IPS-18a (cell line): ENCODE measurements at regions not wholly inside any gene's neighbourhood (a gene's known extent, or its start where the extent isn't known, plus 50 kb on each side); places are given as distances from the start of the nearest gene placed in this dataset.

Experiments
- H3K27ac ChIP-seq: one replicate; pipeline ENCODE4 v1.5.1; 2013; ENCODE audit warnings: low read length
- H3K27me3 ChIP-seq: one replicate; pipeline ENCODE4 v1.6.1; 2013; ENCODE audit warnings: mild to moderate bottlenecking, low read length; ENCODE audit not compliant: control insufficient read depth, insufficient read depth
- H3K36me3 ChIP-seq: one replicate; pipeline ENCODE4 v1.6.1; 2013; ENCODE audit warnings: low read depth, low read length; ENCODE audit not compliant: control insufficient read depth
- H3K4me1 ChIP-seq: one replicate; pipeline ENCODE4 v1.6.1; 2013; ENCODE audit warnings: low read depth, low read length; ENCODE audit not compliant: control insufficient read depth
- H3K4me3 ChIP-seq: one replicate; pipeline ENCODE4 v1.5.1; 2013; ENCODE audit warnings: low read length
- H3K9ac ChIP-seq: one replicate; pipeline ENCODE4 v1.6.1; 2013; ENCODE audit warnings: mild to moderate bottlenecking, low read length, moderate library complexity
- H3K9me3 ChIP-seq: one replicate; pipeline ENCODE4 v1.6.1; 2013; ENCODE audit warnings: low read depth, low read length; ENCODE audit not compliant: control insufficient read depth

- Histone ChIP-seq H3K36me3 (no peaks in the 10 kb centered on the region), H3K27ac (no peak overlapping the region), H3K4me3 (no peak overlapping the region), H3K27me3 (no peaks in the 10 kb centered on the region), H3K9ac (no peak overlapping the region), H3K9me3 (no peaks in the 10 kb centered on the region), H3K4me1 (no peaks in the 10 kb centered on the region)
Observed at GRCh38 chr1:55353707-55354620, 138.8 kb upstream of the USP24 start.

GRCh38 chr1:55352811-55353180 is 137.6 kb upstream of the USP24 start:
- no peak overlapping the region for H3K27ac ChIP-seq
- H3K9ac ChIP-seq: no peak overlapping the region
- H3K4me1 ChIP-seq: no peaks in the 10 kb centered on the region
- no peaks in the 10 kb centered on the region for H3K36me3 ChIP-seq
- H3K9me3 ChIP-seq: no peaks in the 10 kb centered on the region
- no peaks in the 10 kb centered on the region for H3K27me3 ChIP-seq
- no peak overlapping the region for H3K4me3 ChIP-seq

DNA sequence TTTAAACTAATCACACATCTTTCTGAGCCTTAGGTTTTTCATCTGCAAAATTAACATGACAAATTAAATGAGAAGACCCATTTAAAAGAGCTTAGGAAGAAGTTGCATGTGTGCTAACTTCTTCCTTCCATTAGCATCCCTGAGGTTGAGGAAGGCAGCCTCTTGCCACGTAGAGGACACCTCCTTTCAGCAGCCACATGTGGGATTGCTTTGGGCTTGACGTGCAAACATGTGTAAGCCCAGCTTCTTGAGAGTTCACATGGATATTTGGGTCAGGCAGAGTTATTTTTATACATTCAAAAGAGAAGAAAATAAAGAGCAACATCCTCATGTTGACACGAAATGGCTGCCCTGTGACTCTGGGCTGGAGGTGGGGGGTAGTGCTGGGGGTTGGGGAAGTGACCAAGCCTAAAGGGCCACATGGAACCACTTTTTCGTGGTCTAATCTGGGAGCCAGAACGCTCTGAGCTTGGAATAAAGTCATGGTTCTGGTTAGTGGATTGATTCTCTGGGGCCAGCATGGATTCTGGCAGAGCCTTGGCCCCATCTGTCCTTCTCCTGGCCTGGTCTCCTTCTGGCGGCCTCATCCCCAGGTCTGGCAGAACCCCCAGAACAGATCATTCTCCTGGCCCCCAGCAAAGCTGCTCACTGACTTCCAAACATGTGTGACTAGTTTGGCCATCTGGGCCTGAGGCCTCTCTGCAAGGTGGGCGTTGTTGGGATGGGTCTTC is 137.1 kb upstream of the USP24 start:
- H3K9ac ChIP-seq: no peak overlapping the region
- no peak overlapping the region for H3K27ac ChIP-seq

GRCh38 chr1:55348356-55348755 is 133.2 kb upstream of the USP24 start:
- no peak overlapping the region for H3K4me3 ChIP-seq
- H3K9ac ChIP-seq: no peak overlapping the region
- H3K27ac ChIP-seq: no peak overlapping the region
- no peaks in the 10 kb centered on the region for H3K27me3 ChIP-seq
- H3K36me3 ChIP-seq: no peaks in the 10 kb centered on the region
- H3K9me3 ChIP-seq: no peaks in the 10 kb centered on the region
- H3K4me1 ChIP-seq: no peaks in the 10 kb centered on the region

More for the DNA sequence above, 137.1 kb upstream of the USP24 start:
- Histone ChIP-seq H3K4me1 (no peaks in the 10 kb centered on the region), H3K4me3 (no peak overlapping the region), H3K36me3 (no peaks in the 10 kb centered on the region), H3K9me3 (no peaks in the 10 kb centered on the region), H3K27me3 (no peaks in the 10 kb centered on the region)

DNA sequence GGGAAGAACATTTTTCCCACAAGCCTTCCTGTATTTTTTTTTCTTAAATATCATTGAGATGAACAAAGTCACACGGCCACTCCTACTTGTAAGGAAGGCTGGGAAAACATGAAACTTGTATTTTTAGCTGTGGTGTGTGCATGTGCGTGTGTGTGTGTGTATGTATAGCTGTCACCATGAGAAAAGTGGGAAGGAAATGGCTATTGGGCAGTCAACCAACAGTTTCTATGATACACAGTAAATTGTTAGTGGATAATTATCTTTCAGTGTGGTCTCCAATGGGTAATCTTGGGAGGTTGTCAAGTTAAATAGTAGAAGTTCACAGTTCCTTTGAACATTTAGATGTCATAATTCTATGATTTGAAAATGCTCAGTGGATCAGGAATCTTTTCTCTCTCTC is 132.7 kb upstream of the USP24 start:
- Histone ChIP-seq H3K4me1 (no peaks in the 10 kb centered on the region), H3K27me3 (no peaks in the 10 kb centered on the region), H3K9me3 (no peaks in the 10 kb centered on the region), H3K36me3 (no peaks in the 10 kb centered on the region), H3K9ac (no peak overlapping the region), H3K27ac (no peak overlapping the region), H3K4me3 (no peak overlapping the region)

DNA sequence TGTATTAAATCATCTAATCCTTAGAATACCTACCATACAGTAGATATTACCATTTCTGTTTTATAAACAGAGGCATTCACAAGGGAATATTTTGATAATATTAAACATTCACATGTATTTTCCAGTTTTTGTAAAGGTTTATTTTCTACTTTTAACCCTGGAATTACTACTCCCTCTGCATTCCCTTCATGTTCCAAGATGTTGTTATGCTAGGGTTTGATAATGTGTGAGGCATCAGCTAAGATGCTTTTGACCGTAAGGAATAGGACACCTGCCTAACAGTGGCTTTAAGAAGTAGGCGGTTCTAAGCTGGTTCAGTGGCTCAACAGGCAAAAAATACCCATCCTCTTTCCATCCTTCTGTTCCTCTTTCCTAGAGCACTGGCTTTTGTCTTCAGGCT is 131.9 kb upstream of the USP24 start:
- Histone ChIP-seq H3K27ac (no peak overlapping the region), H3K9ac (no peak overlapping the region), H3K4me3 (no peak overlapping the region), H3K4me1 (no peaks in the 10 kb centered on the region), H3K36me3 (no peaks in the 10 kb centered on the region), H3K9me3 (no peaks in the 10 kb centered on the region), H3K27me3 (no peaks in the 10 kb centered on the region)

DNA sequence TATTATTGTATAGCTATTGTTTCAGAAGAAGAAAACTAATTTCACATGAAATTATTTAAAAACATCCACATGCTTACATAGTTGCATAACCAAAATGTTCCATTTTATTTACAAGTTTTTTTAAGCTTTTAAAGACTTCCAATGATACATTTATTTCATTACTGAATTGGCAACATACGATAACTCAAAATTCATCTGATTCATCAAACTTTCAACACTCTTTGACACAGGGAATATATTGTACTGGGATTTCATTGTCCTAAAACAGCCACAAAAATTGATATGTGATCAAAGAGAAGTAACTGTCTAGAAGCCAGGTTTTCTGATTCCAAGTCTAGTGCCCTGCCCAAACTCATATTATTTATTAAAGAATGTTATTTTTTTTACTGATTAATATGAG is 131.4 kb upstream of the USP24 start:
- no peaks in the 10 kb centered on the region for H3K9me3 ChIP-seq
- no peaks in the 10 kb centered on the region for H3K27me3 ChIP-seq
- H3K9ac ChIP-seq: no peak overlapping the region
- no peaks in the 10 kb centered on the region for H3K4me1 ChIP-seq
- no peak overlapping the region for H3K4me3 ChIP-seq
- no peaks in the 10 kb centered on the region for H3K36me3 ChIP-seq
- H3K27ac ChIP-seq: no peak overlapping the region

DNA sequence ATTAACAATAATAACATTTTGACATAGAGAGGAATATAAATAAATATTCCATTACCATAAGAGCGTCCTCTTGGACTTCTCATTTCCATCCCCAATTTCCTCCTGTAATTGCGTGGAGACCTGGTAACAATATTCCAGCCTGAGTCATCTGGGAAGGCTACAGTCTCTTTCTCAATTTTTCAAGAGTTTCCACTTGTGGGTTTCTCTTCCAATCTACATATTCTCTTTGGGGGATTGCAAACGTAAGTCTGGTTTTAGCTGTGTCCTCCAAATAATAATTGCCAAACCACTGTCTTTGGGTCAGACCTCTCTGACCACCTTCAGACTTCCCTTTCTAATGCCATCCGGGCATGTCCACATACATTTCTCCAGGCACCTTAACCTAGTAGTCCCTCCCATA is 124.5 kb upstream of the USP24 start:
- H3K4me1 ChIP-seq: no peaks in the 10 kb centered on the region
- H3K36me3 ChIP-seq: no peaks in the 10 kb centered on the region
- no peak overlapping the region for H3K4me3 ChIP-seq
- H3K9me3 ChIP-seq: no peaks in the 10 kb centered on the region
- no peak overlapping the region for H3K9ac ChIP-seq
- H3K27ac ChIP-seq: no peak overlapping the region
- H3K27me3 ChIP-seq: no peaks in the 10 kb centered on the region

DNA sequence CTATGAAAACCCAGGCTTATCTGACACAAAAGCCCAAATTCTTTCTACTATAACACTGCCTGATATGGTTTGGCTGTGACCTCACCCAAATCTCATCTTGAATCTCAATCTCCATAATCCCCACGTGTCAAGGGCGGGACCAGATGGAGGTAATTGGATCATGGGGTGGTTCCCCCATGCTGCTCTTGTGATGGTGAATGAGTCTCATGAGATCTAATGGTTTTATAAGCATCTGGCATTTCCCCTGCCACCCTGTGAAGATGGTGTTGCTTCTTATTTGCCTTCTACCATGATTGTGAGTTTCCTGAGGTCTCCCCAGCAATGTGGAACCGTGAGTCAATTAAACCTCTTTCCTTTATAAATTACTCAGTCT is 123.3 kb upstream of the USP24 start:
- no peak overlapping the region for H3K27ac ChIP-seq

GRCh38 chr1:55337801-55338447 is 122.8 kb upstream of the USP24 start:
- no peak overlapping the region for H3K9ac ChIP-seq
- H3K27me3 ChIP-seq: no peaks in the 10 kb centered on the region

More for the DNA sequence above, 123.3 kb upstream of the USP24 start:
- no peaks in the 10 kb centered on the region for H3K36me3 ChIP-seq
- H3K9ac ChIP-seq: no peak overlapping the region
- H3K9me3 ChIP-seq: no peaks in the 10 kb centered on the region
- no peaks in the 10 kb centered on the region for H3K27me3 ChIP-seq
- H3K4me1 ChIP-seq: no peaks in the 10 kb centered on the region
- no peak overlapping the region for H3K4me3 ChIP-seq

DNA sequence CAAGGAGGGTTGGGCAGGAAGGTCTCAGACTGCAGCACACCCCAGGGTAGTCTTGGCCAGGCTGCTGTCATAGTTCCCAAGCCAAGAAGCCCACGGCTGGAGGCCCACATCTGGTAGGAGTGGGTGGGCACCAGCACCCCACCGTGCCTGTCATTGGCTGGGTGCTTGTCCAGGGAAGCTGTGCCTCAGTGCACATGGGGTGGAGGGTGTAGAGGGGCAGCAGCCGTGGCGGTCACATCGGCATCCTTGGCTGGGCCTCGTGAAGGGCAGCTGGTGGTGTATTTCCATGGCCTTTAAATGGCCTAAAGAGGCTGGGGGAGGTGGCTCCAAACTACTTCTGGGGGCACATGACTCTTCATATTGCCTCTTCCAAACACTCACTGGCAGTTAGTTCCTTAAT is 119.6 kb upstream of the USP24 start:
- no peak overlapping the region for H3K9ac ChIP-seq
- no peaks in the 10 kb centered on the region for H3K36me3 ChIP-seq
- H3K4me3 ChIP-seq: no peak overlapping the region
- H3K27ac ChIP-seq: no peak overlapping the region
- no peaks in the 10 kb centered on the region for H3K4me1 ChIP-seq
- H3K9me3 ChIP-seq: no peaks in the 10 kb centered on the region
- H3K27me3 ChIP-seq: no peaks in the 10 kb centered on the region

More at GRCh38 chr1:55337801-55338447, 122.8 kb upstream of the USP24 start:
- H3K4me1 ChIP-seq: no peaks in the 10 kb centered on the region
- no peak overlapping the region for H3K4me3 ChIP-seq
- no peak overlapping the region for H3K27ac ChIP-seq
- no peaks in the 10 kb centered on the region for H3K36me3 ChIP-seq
- H3K9me3 ChIP-seq: no peaks in the 10 kb centered on the region
